HepG2 (cell line): ENCODE measurements at regions not wholly inside any gene's neighbourhood (a gene's known extent, or its start where the extent isn't known, plus 50 kb on each side); places are given as distances from the start of the nearest gene placed in this dataset.

Experiments used
- AKAP8 ChIP-seq: sonication (generic); formaldehyde crosslinking; IDR thresholded peaks from 2 replicates; pipeline ENCODE4 v1.5.1; 2020; ENCODE audit warnings: mild to moderate bottlenecking, missing genetic modification reagents
- FOXP1 ChIP-seq, 2 experiments: fragments of 450-650 bp in 1 of 2; IDR thresholded peaks; 2 replicates each; pipeline ENCODE4 v1.6.1; 2017 to 2018; ENCODE audit warnings: antibody characterized with exemption in 1 of 2
- FOXP4 ChIP-seq: sonication (generic); formaldehyde crosslinking; IDR thresholded peaks from 2 replicates; pipeline ENCODE4 v1.4.0; 2020; ENCODE audit warnings: missing genetic modification reagents
- HNRNPL ChIP-seq: fragments of 200-400 bp; formaldehyde crosslinking; IDR thresholded peaks from 2 replicates; pipeline ENCODE4 v1.6.1; 2017; ENCODE audit warnings: mild to moderate bottlenecking, low read depth, low read length
- MEIS1 ChIP-seq: sonication (generic); formaldehyde crosslinking; IDR thresholded peaks from 2 replicates; pipeline ENCODE4 v1.9.0; 2021; ENCODE audit warnings: mild to moderate bottlenecking, missing genetic modification reagents, moderate library complexity, borderline replicate concordance
- NFATC3 ChIP-seq: sonication (generic); formaldehyde crosslinking; IDR thresholded peaks from 2 replicates; pipeline ENCODE4 v1.5.1; 2020; ENCODE audit warnings: mild to moderate bottlenecking, missing genetic modification reagents
- NFKBIZ ChIP-seq: IDR thresholded peaks from 2 replicates; pipeline ENCODE4 v1.6.1; 2018; ENCODE audit warnings: missing genetic modification reagents, missing compliant biosample characterization
- NFRKB ChIP-seq: fragments of 450-650 bp; IDR thresholded peaks from 2 replicates; pipeline ENCODE4 v1.6.1; 2017
- NKX3-1 ChIP-seq: sonication (generic); formaldehyde crosslinking; IDR thresholded peaks from 2 replicates; pipeline ENCODE4 v1.5.0; 2020; ENCODE audit warnings: missing genetic modification reagents
- NR2F1 ChIP-seq, 2 experiments: fragments of 450-650 bp in 1 of 2; formaldehyde crosslinking in 1 of 2; IDR thresholded peaks; 2 replicates each; pipeline versions ENCODE4 v1.5.0 to v1.6.1; 2016 to 2020; ENCODE audit warnings: mild to moderate bottlenecking in 1 of 2, missing compliant biosample characterization in 1 of 2, missing genetic modification reagents in 1 of 2, moderate library complexity in 1 of 2
- PITX1 ChIP-seq: sonication (generic); formaldehyde crosslinking; IDR thresholded peaks from 2 replicates; pipeline ENCODE4 v1.5.1; 2020; ENCODE audit warnings: mild to moderate bottlenecking, missing genetic modification reagents
- REXO4 ChIP-seq: sonication (generic); formaldehyde crosslinking; IDR thresholded peaks from 2 replicates; pipeline ENCODE4 v1.8.0; 2022; ENCODE audit warnings: missing genetic modification reagents, mild to moderate bottlenecking, borderline replicate concordance
- SOX6 ChIP-seq, 2 experiments: fragments of 450-650 bp in 1 of 2; sonication (generic) in 1 of 2; formaldehyde crosslinking in 1 of 2; IDR thresholded peaks; 2 replicates each; pipeline versions ENCODE4 v1.4.0 to v1.6.1; 2017 to 2020; ENCODE audit warnings: antibody characterized with exemption in 1 of 2, mild to moderate bottlenecking in 1 of 2, missing genetic modification reagents in 1 of 2
- TBX3 ChIP-seq: fragments of 450-650 bp; IDR thresholded peaks from 2 replicates; pipeline ENCODE4 v1.6.1; 2017; ENCODE audit warnings: antibody characterized with exemption, mild to moderate bottlenecking, inconsistent platforms, borderline replicate concordance
- TOE1 ChIP-seq: sonication (generic); formaldehyde crosslinking; IDR thresholded peaks from 2 replicates; pipeline ENCODE4 v1.4.0; 2020; ENCODE audit warnings: mild to moderate bottlenecking, missing genetic modification reagents
- ZNF205 ChIP-seq: IDR thresholded peaks from 2 replicates; pipeline ENCODE4 v1.6.1; 2018; ENCODE audit warnings: missing biosample characterization, missing genetic modification reagents
- ZNF432 ChIP-seq: sonication (generic); formaldehyde crosslinking; IDR thresholded peaks from 2 replicates; pipeline ENCODE4 v1.5.0; 2020; ENCODE audit warnings: missing genetic modification reagents, mild to moderate bottlenecking, borderline replicate concordance
- ZNF7 ChIP-seq: IDR thresholded peaks from 2 replicates; pipeline ENCODE4 v1.6.1; 2016; ENCODE audit warnings: missing biosample characterization, missing genetic modification reagents
- TF ChIP-seq, protein P1 (sequence below): sonication (generic); formaldehyde crosslinking; conservative IDR thresholded peaks from 2 replicates; pipeline ENCODE4 v1.8.1; 2023; ENCODE audit warnings: missing genetic modification reagents
- TF ChIP-seq, protein P2 (sequence below): sonication (generic); formaldehyde crosslinking; IDR thresholded peaks from 2 replicates; pipeline ENCODE4 v1.8.0; 2022; ENCODE audit warnings: mild to moderate bottlenecking, missing genetic modification reagents
- TF ChIP-seq, protein P3 (sequence below): sonication (generic); formaldehyde crosslinking; IDR thresholded peaks from 2 replicates; pipeline ENCODE4 v1.4.0; 2020; ENCODE audit warnings: mild to moderate bottlenecking, missing genetic modification reagents

DNA sequence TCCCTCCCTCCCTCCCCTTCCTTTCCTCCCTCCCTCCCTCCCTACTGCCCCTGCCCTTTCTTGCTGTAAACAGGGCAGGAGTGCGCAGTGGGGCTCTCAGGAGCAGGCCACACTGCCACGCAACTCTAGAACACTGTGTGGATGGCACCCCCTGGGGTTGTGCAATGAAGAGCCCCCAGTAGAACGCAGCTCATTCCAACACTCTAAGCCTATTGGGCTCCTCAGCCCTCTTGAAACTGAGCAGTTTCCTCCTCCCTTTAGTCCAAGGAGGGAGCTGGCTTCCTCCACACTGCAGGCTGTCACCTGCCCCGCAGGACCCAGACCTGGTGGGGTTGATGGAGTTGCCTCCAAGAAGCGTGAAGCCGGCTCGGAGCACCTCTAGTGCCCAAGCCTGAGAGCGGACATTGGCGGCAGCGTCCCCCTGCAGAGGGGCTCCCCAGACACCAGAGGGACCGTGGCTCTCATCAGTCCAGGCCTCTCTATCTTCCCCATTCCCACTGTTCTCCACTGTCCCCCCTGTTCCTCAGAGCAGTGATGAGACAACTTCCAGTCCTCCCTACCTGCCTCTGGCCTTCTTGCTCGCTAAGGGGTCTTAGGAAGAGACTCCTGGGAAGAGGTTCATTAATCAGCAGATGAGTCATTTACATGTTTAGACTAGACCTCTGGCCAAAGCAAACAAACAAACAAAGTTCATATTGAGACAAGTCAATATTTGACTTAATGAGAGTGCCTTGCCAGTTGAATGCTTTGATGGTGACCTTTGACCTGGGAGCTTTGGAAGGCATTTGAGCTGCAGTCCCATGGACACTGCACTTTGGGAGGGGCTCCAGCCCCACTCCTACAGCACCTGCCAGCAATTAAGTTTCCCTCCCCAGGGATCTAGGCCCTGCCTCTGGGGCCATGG is 64.0 kb downstream of the RPUSD4 start (continued):
- TF ChIP-seq FOXP4 (peak; percentile 100), TBX3 (peak; percentile 88; the same call in 1 of the 2 replicates), AKAP8 (CRISPR knock-in tag) (0 out of 2 replicates have a peak, but pooled peaks have one; percentile 57), MEIS1 (no peak), ZNF432 (CRISPR knock-in tag) (no peak), HNRNPL (peak; percentile 51; the same call in 1 of the 2 replicates), NKX3-1 (CRISPR knock-in tag) (peak; percentile 50; the same call in 1 of the 2 replicates), NR2F1 (CRISPR knock-in tag; IDR thresholded peaks at IDR 0.05) (peak; percentile 83 to 95), NFKBIZ (0 out of 2 replicates have a peak, but pooled peaks have one; percentile 52), TOE1 (CRISPR knock-in tag) (no peak), PITX1 (peak; percentile 93), REXO4 (no peak), ZNF205 (CRISPR knock-in tag) (peak; percentile 64; the same call in 1 of the 2 replicates), SOX6 (IDR thresholded peaks at IDR 0.05) (no peak), SOX6 (CRISPR knock-in tag; IDR thresholded peaks at IDR 0.05) (peak; percentile 80), ZNF7 (CRISPR knock-in tag) (no peak), NFRKB (no peak), NFATC3 (CRISPR knock-in tag) (no peak; the same call in 1 of the 2 replicates), FOXP1 (IDR thresholded peaks at IDR 0.05) (peak; percentile 93), FOXP1 (CRISPR knock-in tag; IDR thresholded peaks at IDR 0.05) (peak; percentile 99)
- TF ChIP-seq, protein P1, sequence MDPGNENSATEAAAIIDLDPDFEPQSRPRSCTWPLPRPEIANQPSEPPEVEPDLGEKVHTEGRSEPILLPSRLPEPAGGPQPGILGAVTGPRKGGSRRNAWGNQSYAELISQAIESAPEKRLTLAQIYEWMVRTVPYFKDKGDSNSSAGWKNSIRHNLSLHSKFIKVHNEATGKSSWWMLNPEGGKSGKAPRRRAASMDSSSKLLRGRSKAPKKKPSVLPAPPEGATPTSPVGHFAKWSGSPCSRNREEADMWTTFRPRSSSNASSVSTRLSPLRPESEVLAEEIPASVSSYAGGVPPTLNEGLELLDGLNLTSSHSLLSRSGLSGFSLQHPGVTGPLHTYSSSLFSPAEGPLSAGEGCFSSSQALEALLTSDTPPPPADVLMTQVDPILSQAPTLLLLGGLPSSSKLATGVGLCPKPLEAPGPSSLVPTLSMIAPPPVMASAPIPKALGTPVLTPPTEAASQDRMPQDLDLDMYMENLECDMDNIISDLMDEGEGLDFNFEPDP (CRISPR knock-in tag), result no peak
- TF ChIP-seq, protein P2, sequence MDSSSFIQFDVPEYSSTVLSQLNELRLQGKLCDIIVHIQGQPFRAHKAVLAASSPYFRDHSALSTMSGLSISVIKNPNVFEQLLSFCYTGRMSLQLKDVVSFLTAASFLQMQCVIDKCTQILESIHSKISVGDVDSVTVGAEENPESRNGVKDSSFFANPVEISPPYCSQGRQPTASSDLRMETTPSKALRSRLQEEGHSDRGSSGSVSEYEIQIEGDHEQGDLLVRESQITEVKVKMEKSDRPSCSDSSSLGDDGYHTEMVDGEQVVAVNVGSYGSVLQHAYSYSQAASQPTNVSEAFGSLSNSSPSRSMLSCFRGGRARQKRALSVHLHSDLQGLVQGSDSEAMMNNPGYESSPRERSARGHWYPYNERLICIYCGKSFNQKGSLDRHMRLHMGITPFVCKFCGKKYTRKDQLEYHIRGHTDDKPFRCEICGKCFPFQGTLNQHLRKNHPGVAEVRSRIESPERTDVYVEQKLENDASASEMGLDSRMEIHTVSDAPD (CRISPR knock-in tag), result 0 out of 2 replicates have a peak, but pooled peaks have one; percentile 69
- TF ChIP-seq, protein P3, sequence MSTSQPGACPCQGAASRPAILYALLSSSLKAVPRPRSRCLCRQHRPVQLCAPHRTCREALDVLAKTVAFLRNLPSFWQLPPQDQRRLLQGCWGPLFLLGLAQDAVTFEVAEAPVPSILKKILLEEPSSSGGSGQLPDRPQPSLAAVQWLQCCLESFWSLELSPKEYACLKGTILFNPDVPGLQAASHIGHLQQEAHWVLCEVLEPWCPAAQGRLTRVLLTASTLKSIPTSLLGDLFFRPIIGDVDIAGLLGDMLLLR, result no peak
